ENCODE measurements at regions not wholly inside any gene's neighbourhood (a gene's known extent, or its start where the extent isn't known, plus 50 kb on each side); places are given as distances from the start of the nearest gene placed in this dataset.

- ATAC-seq: no peak
- H3K27ac ChIP-seq: no peak overlapping the region
- in situ Hi-C loops (cut with MboI; ENCODE audit: low sequenced_read_pairs in 4 of 4): no loop called here
Observed at GRCh38 chr5:125652761-125653160, 770.4 kb upstream of the GRAMD2B start.

GRCh38 chr5:125654392-125654791, 768.8 kb upstream of the GRAMD2B start:
- ATAC-seq (no peak), DNase-seq (no peak)
- H3K4me1 ChIP-seq: no peaks in the 10 kb centered on the region
- intact Hi-C loops (cut with DNase I; ENCODE audit: low total_unique reads): no loop called here
- in situ Hi-C loops (cut with MboI; ENCODE audit: low sequenced_read_pairs in 4 of 4): no loop called here
- H3K27me3 ChIP-seq: no peaks in the 10 kb centered on the region
- TF ChIP-seq CTCF (IDR thresholded peaks at IDR 0.05 in 4 of 5, conservative IDR thresholded peaks at IDR 0.05 in 1 of 5): no peak
- TF ChIP-seq POLR2A (IDR thresholded peaks at IDR 0.05): no peak
- no peaks in the 10 kb centered on the region for H3K9me3 ChIP-seq
- no peak overlapping the region for H3K27ac ChIP-seq
- H3K4me3 ChIP-seq: no peak overlapping the region
- no peaks in the 10 kb centered on the region for H3K36me3 ChIP-seq

More at GRCh38 chr5:125652761-125653160, 770.4 kb upstream of the GRAMD2B start:
- Histone ChIP-seq H3K4me3 (no peak overlapping the region), H3K36me3 (no peaks in the 10 kb centered on the region), H3K27me3 (no peaks in the 10 kb centered on the region), H3K9me3 (no peaks in the 10 kb centered on the region), H3K4me1 (no peaks in the 10 kb centered on the region)
- no peak for DNase-seq
- intact Hi-C loops (cut with DNase I; ENCODE audit: low total_unique reads): no loop called here
- TF ChIP-seq POLR2A (IDR thresholded peaks at IDR 0.05) (no peak), CTCF (IDR thresholded peaks at IDR 0.05 in 4 of 5, conservative IDR thresholded peaks at IDR 0.05 in 1 of 5) (no peak)

- TF ChIP-seq POLR2A (IDR thresholded peaks at IDR 0.05) (no peak), CTCF (IDR thresholded peaks at IDR 0.05 in 4 of 5, conservative IDR thresholded peaks at IDR 0.05 in 1 of 5) (no peak)
- intact Hi-C loops (cut with DNase I; ENCODE audit: low total_unique reads): no loop called here
- no peaks in the 10 kb centered on the region for H3K27me3 ChIP-seq
- in situ Hi-C loops (cut with MboI; ENCODE audit: low sequenced_read_pairs in 4 of 4): no loop called here
- H3K4me1 ChIP-seq: no peaks in the 10 kb centered on the region
- H3K27ac ChIP-seq: no peak overlapping the region
- no peaks in the 10 kb centered on the region for H3K9me3 ChIP-seq
- ATAC-seq: no peak
- no peak for DNase-seq
- no peaks in the 10 kb centered on the region for H3K36me3 ChIP-seq
- no peak overlapping the region for H3K4me3 ChIP-seq
Observed at GRCh38 chr5:125655156-125655555, 768.1 kb upstream of the GRAMD2B start.

GRCh38 chr5:125657936-125658335, 765.3 kb upstream of the GRAMD2B start:
- DNase-seq (no peak), ATAC-seq (no peak)
- H3K4me3 ChIP-seq: no peak overlapping the region
- in situ Hi-C loops (cut with MboI; ENCODE audit: low sequenced_read_pairs in 4 of 4): no loop called here
- H3K4me1 ChIP-seq: no peaks in the 10 kb centered on the region
- H3K9me3 ChIP-seq: no peaks in the 10 kb centered on the region
- no peak overlapping the region for H3K27ac ChIP-seq
- H3K36me3 ChIP-seq: no peaks in the 10 kb centered on the region
- H3K27me3 ChIP-seq: no peaks in the 10 kb centered on the region
- TF ChIP-seq POLR2A (IDR thresholded peaks at IDR 0.05): no peak
- no peak for TF ChIP-seq CTCF (IDR thresholded peaks at IDR 0.05 in 4 of 5, conservative IDR thresholded peaks at IDR 0.05 in 1 of 5)
- intact Hi-C loops (cut with DNase I; ENCODE audit: low total_unique reads): no loop called here

GRCh38 chr5:125659316-125660023, 763.7 kb upstream of the GRAMD2B start:
- Histone ChIP-seq H3K9me3 (no peaks in the 10 kb centered on the region), H3K4me3 (no peak overlapping the region), H3K27ac (no peak overlapping the region), H3K27me3 (no peaks in the 10 kb centered on the region), H3K4me1 (no peaks in the 10 kb centered on the region), H3K36me3 (no peaks in the 10 kb centered on the region)
- TF ChIP-seq POLR2A (IDR thresholded peaks at IDR 0.05): no peak
- no peak for TF ChIP-seq CTCF (IDR thresholded peaks at IDR 0.05 in 4 of 5, conservative IDR thresholded peaks at IDR 0.05 in 1 of 5)
- DNase-seq (no peak), ATAC-seq (no peak)
- intact Hi-C loops (cut with DNase I; ENCODE audit: low total_unique reads) (no loop called here), in situ Hi-C loops (cut with MboI; ENCODE audit: low sequenced_read_pairs in 4 of 4) (no loop called here)

All from gastrocnemius medialis (tissue), 4 donors.